Adrenal gland (tissue), 5 donors: ENCODE measurements at regions not wholly inside any gene's neighbourhood (a gene's known extent, or its start where the extent isn't known, plus 50 kb on each side); places are given as distances from the start of the nearest gene placed in this dataset.

Experiments used
- POLR2A ChIP-seq, 2 donors: fragments of 450-650 bp; IDR thresholded peaks; one replicate each; pipeline ENCODE4 v1.6.1; 2017; ENCODE audit warnings: antibody characterized with exemption in 2 of 2, mild to moderate bottlenecking in 2 of 2, moderate library complexity in 1 of 2
- TF ChIP-seq, protein P1 (sequence below), 6 experiments: fragments of 450-650 bp in 4 of 6; fragments of 200-600 bp in 2 of 6; sonication (generic) in 1 of 6; IDR thresholded peaks; 1 replicate in 5 of 6; 2 replicates in 1 of 6; pipeline versions ENCODE4 v1.5.1 to v1.8.0; 2016 to 2021; ENCODE audit warnings: antibody characterized with exemption in 6 of 6, mild to moderate bottlenecking in 2 of 6, moderate library complexity in 1 of 6
- donor health status: DM: no; HTN: no; CAD: no.

GRCh38 chr2:21856708-21857107 is 732.9 kb downstream of the TDRD15 start:
- TF ChIP-seq, protein P1, sequence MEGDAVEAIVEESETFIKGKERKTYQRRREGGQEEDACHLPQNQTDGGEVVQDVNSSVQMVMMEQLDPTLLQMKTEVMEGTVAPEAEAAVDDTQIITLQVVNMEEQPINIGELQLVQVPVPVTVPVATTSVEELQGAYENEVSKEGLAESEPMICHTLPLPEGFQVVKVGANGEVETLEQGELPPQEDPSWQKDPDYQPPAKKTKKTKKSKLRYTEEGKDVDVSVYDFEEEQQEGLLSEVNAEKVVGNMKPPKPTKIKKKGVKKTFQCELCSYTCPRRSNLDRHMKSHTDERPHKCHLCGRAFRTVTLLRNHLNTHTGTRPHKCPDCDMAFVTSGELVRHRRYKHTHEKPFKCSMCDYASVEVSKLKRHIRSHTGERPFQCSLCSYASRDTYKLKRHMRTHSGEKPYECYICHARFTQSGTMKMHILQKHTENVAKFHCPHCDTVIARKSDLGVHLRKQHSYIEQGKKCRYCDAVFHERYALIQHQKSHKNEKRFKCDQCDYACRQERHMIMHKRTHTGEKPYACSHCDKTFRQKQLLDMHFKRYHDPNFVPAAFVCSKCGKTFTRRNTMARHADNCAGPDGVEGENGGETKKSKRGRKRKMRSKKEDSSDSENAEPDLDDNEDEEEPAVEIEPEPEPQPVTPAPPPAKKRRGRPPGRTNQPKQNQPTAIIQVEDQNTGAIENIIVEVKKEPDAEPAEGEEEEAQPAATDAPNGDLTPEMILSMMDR (IDR thresholded peaks at IDR 0.05) = no peak
- no peak for TF ChIP-seq POLR2A (IDR thresholded peaks at IDR 0.05)
